Uterus (tissue), 3 donors: ENCODE measurements at regions not wholly inside any gene's neighbourhood (a gene's known extent, or its start where the extent isn't known, plus 50 kb on each side); places are given as distances from the start of the nearest gene placed in this dataset.

ENCODE experiments used
- DNase-seq, 2 donors: peaks; one replicate each; pipeline ENCODE4 v3.0.0-alpha.2; 2019 to 2020
- H3K27ac ChIP-seq, 2 donors: fragments of 200-600 bp; sonication (generic); 1 replicate in 1 of 2; 2 replicates in 1 of 2; pipeline ENCODE4 v1.5.1; 2016 to 2018
- H3K27me3 ChIP-seq, 2 donors: fragments of 200-600 bp; sonication (generic); one replicate each; pipeline ENCODE4 v1.5.1; 2018 to 2019; ENCODE audit warnings: control low read depth in 1 of 2
- H3K36me3 ChIP-seq, 2 donors: fragments of 200-600 bp; sonication (generic); one replicate each; pipeline ENCODE4 v1.5.1; 2019; ENCODE audit warnings: control low read depth in 1 of 2
- H3K4me1 ChIP-seq, 2 donors: fragments of 200-600 bp; sonication (generic); one replicate each; pipeline ENCODE4 v1.5.1; 2018 to 2019; ENCODE audit warnings: control low read depth in 1 of 2
- H3K4me3 ChIP-seq, 2 donors: fragments of 200-600 bp; sonication (generic); 1 replicate in 1 of 2; 2 replicates in 1 of 2; pipeline ENCODE4 v1.5.1; 2018 to 2019; ENCODE audit warnings: mild to moderate bottlenecking in 1 of 2
- H3K9me3 ChIP-seq, 2 donors: fragments of 200-600 bp; sonication (generic); one replicate each; pipeline ENCODE4 v1.5.1; 2019; ENCODE audit warnings: control low read depth in 1 of 2
- POLR2A ChIP-seq, 2 donors: fragments of 450-650 bp; IDR thresholded peaks; one replicate each; pipeline ENCODE4 v1.6.1; 2016; ENCODE audit warnings: antibody characterized with exemption in 2 of 2, mild to moderate bottlenecking in 1 of 2, moderate library complexity in 1 of 2
- intact Hi-C: fragments of 100-400 bp; cut with DNase I; formaldehyde crosslinking; loops from one replicate; pipeline ENCODE4 v1.15.1; 2023; ENCODE audit warnings: low total_unique reads
- TF ChIP-seq, protein P1 (sequence below), 4 experiments: fragments of 200-600 bp in 2 of 4; fragments of 450-650 bp in 2 of 4; sonication (generic) in 2 of 4; IDR thresholded peaks; one replicate each; pipeline ENCODE4 v1.5.1; 2016 to 2019; ENCODE audit warnings: antibody characterized with exemption in 4 of 4, mild to moderate bottlenecking in 2 of 4, moderate library complexity in 1 of 4
- donor health status: DM: yes; HTN: yes; CAD: no.

DNA sequence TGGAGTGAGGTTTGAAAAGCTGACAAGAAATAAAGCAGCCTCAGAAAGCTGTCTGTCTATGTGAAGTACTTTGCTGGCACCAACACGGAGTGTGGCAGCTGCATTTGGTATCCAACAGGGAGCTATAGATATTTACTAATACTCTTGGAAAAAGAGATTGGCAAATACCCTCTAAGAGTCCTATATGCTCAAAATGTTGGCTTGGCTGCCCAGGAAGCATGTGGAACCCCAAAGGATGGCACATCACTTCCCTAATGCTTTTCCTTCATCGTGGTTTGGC lies 398.3 kb downstream of the TLE4 start:
- H3K36me3 ChIP-seq, result no peaks in the 10 kb centered on the region
- H3K9me3 ChIP-seq, result no peaks in the 10 kb centered on the region
- H3K27me3 ChIP-seq, result no peaks in the 10 kb centered on the region
- TF ChIP-seq, protein P1, sequence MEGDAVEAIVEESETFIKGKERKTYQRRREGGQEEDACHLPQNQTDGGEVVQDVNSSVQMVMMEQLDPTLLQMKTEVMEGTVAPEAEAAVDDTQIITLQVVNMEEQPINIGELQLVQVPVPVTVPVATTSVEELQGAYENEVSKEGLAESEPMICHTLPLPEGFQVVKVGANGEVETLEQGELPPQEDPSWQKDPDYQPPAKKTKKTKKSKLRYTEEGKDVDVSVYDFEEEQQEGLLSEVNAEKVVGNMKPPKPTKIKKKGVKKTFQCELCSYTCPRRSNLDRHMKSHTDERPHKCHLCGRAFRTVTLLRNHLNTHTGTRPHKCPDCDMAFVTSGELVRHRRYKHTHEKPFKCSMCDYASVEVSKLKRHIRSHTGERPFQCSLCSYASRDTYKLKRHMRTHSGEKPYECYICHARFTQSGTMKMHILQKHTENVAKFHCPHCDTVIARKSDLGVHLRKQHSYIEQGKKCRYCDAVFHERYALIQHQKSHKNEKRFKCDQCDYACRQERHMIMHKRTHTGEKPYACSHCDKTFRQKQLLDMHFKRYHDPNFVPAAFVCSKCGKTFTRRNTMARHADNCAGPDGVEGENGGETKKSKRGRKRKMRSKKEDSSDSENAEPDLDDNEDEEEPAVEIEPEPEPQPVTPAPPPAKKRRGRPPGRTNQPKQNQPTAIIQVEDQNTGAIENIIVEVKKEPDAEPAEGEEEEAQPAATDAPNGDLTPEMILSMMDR (IDR thresholded peaks at IDR 0.05), result no peak
- no peak overlapping the region for H3K27ac ChIP-seq
- intact Hi-C loops, result no loop called here
- no peak for DNase-seq
- no peak overlapping the region for H3K4me3 ChIP-seq
- no peaks in the 10 kb centered on the region for H3K4me1 ChIP-seq

GRCh38 chr9:79969393-79970145 lies 397.8 kb downstream of the TLE4 start:
- TF ChIP-seq, protein P1 (IDR thresholded peaks at IDR 0.05), result no peak
- TF ChIP-seq POLR2A (IDR thresholded peaks at IDR 0.05), result no peak
- Histone ChIP-seq H3K27ac (no peak overlapping the region), H3K9me3 (no peaks in the 10 kb centered on the region), H3K4me1 (no peaks in the 10 kb centered on the region), H3K4me3 (no peak overlapping the region), H3K27me3 (no peaks in the 10 kb centered on the region), H3K36me3 (no peaks in the 10 kb centered on the region)
- intact Hi-C loops, result no loop called here
- no peak for DNase-seq

- intact Hi-C loops, result no loop called here
- DNase-seq, result no peak
- no peak overlapping the region for H3K27ac ChIP-seq
- TF ChIP-seq, protein P1 (IDR thresholded peaks at IDR 0.05), result no peak
- no peak for TF ChIP-seq POLR2A (IDR thresholded peaks at IDR 0.05)
- no peaks in the 10 kb centered on the region for H3K27me3 ChIP-seq
- H3K36me3 ChIP-seq, result no peaks in the 10 kb centered on the region
- no peaks in the 10 kb centered on the region for H3K9me3 ChIP-seq
- H3K4me1 ChIP-seq, result no peaks in the 10 kb centered on the region
- no peak overlapping the region for H3K4me3 ChIP-seq
Measured at GRCh38 chr9:79968533-79968932, 396.8 kb downstream of the TLE4 start.

- H3K27me3 ChIP-seq, result no peaks in the 10 kb centered on the region
- H3K9me3 ChIP-seq, result no peaks in the 10 kb centered on the region
- no peaks in the 10 kb centered on the region for H3K36me3 ChIP-seq
- no peak overlapping the region for H3K27ac ChIP-seq
- TF ChIP-seq, protein P1 (IDR thresholded peaks at IDR 0.05), result no peak
- TF ChIP-seq POLR2A (IDR thresholded peaks at IDR 0.05), result no peak
- H3K4me1 ChIP-seq, result no peaks in the 10 kb centered on the region
- no peak for DNase-seq
- no peak overlapping the region for H3K4me3 ChIP-seq
- intact Hi-C loops, result no loop called here
Measured at GRCh38 chr9:79962836-79963235, 391.1 kb downstream of the TLE4 start.

DNA sequence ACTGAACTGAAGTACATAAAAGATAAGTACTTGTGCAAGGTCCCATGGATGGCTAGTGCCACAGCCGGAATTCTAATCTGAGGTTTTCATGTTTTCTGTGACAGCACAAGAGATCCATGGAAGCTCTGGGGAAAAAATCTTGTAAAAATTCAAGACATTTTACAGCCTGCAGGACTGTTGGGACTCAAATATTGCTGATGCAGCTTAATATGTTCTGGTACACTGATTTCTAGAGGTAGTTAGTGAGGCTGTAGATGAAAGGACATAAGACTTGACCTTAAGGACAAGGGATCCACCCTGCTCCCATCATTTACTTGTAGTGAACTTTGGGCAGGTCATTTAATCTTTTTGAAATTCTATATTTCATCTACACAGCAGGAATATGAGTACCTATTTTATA lies 390.4 kb downstream of the TLE4 start:
- no peaks in the 10 kb centered on the region for H3K9me3 ChIP-seq
- TF ChIP-seq POLR2A (IDR thresholded peaks at IDR 0.05), result no peak
- DNase-seq, result no peak
- H3K4me1 ChIP-seq, result no peaks in the 10 kb centered on the region
- no peak overlapping the region for H3K27ac ChIP-seq
- no peaks in the 10 kb centered on the region for H3K27me3 ChIP-seq
- intact Hi-C loops, result no loop called here
- no peak overlapping the region for H3K4me3 ChIP-seq
- no peaks in the 10 kb centered on the region for H3K36me3 ChIP-seq

DNA sequence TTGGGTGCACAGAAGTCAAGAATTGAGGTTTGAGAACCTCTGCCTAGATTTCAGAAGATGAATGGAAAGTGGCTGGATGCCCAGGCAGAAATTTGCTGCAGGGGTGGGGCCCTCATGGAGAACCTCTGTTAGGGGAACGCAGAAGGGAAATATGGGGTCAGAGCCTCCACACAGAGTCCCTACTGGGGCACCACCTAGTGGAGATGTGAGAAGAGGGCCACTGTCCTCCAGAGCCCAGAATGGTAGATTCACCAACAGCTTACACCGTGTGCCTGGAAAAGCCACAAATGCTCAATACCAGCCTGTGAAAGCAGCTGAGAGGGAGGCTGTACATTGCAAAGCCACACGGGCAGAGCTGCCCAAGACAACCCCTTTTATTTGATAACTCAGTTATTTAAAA lies 383.5 kb downstream of the TLE4 start:
- no peak overlapping the region for H3K27ac ChIP-seq
- TF ChIP-seq POLR2A (IDR thresholded peaks at IDR 0.05), result no peak
- TF ChIP-seq, protein P1 (IDR thresholded peaks at IDR 0.05), result no peak
- no peaks in the 10 kb centered on the region for H3K9me3 ChIP-seq
- no peak overlapping the region for H3K4me3 ChIP-seq
- no peak for DNase-seq
- no peaks in the 10 kb centered on the region for H3K27me3 ChIP-seq
- no peaks in the 10 kb centered on the region for H3K4me1 ChIP-seq
- intact Hi-C loops, result no loop called here
- no peaks in the 10 kb centered on the region for H3K36me3 ChIP-seq
